Suppressor macrophage (primary cell): ENCODE measurements at regions not wholly inside any gene's neighbourhood (a gene's known extent, or its start where the extent isn't known, plus 50 kb on each side); places are given as distances from the start of the nearest gene placed in this dataset.
"Not testable (repeated sequence)": the region's sequence is repeated elsewhere in the genome, so short reads cannot be mapped to it uniquely, and the experiment has no call there.

Source experiments
- DNase-seq, 4 experiments: peaks; one replicate each; pipeline ENCODE4 v3.0.0-alpha.2; 2020 to 2022

DNA sequence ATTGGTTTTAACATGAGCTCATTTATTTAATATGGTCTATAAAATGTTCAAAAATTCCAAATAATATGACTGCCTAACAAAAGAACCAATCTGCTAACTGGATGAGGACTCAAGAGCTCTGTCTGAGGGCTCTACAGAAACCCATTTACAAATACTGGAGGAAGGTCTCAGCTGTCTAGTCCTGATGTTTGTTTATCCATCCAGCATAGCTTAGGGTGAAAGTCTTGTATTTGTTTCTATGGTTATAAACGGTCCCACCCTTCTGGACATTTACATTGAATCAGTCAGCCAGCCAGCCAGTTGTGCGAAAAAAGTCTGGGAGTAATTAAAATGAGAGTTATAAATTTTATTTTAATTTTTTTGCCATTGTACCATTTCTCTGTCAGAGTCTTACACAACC lies 220.7 kb downstream of the BMP4 start:
- DNase-seq = no peak

DNA sequence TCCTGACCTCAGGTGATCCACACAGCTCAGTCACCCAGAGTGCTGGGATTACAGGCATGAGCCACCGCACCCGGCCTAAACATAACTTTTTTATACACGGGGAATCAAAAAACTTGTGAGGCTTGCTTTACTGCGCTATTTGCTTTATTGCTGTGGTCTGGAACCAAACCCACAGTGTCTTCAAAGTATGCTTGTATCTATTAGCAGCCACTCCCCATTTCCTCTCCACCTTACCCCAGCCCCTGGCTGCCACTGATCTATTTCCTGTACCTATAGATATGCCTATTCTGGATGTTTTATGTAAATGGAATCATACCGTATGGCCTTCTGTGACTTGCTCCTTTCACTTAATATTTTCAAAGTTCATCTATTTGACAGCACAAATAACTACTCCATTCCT lies 233.4 kb downstream of the BMP4 start:
- no peak for DNase-seq

DNA sequence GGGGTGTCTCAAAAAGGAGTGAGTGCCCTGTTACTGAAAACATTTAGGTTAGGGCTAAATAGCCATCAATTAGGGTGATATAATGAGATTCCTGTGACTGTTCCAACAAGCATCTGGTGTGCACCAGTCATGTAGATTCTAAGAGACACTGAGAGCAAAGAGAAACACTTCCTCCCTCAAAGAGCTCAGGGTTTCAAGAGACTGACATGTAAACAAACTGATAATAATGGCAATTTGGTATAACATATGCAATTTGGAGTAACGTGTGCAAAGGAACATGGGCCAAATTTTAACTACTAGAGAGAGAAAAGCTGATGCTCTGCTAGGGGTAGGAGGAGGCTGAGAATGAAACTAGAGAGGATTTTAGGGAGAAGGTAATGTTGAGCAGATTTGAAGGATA lies 237.1 kb downstream of the BMP4 start:
- no peak for DNase-seq

DNA sequence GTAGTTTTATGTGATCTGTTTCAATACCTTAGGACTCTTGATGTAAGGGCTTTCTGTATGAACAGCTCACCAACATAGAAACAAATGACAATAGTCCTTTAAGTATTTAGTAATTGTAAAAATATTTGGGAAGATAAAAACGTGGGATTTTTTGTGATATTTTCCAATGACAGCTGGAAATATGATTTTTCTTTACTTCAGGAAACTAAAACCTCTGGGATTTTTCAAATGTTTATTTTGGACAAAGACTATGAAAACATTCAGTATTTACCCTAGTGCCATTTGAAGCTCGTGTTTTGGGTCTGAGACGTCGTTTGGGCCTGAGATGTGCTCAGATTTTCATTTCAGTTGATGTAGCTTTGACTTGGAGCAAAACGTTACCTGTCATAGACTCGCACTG lies 240.0 kb downstream of the BMP4 start:
- no peak for DNase-seq

DNA sequence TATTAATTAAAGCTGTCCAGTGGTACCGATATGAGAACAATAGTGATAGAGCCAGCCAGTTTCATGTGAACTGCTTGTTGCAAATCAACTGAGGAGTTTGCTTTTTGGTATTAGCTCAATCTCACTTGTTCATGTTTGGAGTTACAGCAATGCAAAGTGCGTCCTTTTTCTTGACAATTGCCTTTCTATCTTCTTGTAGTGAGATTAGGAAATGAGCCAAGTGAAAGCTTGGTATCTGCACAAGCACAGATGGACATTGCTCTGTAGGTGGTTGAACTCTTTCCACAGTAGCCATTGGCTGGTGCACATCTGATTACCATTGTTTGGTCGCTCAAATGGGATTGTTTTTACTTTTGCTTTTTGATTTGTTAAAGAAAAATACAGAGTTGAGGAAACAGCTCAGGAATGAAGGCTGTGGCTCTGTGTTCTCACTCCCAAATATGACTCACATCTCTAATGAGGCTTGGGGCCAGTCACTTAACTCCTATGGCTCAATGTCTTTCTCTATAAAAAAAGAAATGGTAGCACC lies 241.4 kb downstream of the BMP4 start:
- DNase-seq = no peak

DNA sequence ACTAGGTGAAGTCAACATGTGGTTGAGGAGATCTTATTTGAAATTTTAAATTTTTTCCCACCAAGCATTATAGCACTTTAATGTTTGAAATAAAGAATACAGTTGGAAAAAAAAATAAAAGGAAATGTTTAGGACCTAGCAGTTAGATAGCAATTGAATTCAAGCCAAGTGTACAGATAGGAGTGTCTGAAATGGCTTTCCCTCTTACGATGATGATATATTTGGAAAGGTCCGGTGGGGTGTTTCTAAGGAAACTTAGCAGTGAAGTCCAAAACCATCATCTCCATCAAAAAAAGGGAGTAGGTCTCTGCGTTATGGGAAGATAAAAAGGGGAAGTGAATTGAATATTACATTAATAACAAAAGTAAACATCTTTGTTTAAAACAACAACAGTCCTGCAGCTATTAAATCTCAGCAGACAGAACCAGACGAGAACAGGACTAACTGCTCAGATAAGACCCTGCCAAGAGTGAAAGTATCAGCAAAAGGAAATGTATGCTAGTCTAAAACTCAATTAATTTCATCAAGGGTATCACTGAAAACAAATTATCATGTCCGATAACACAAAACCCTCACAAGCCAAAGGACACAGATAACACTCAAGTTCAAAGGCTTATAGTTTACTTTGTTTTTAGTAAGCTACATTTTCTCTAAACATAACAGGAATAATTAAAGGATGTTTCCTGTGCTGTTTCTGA lies 242.0 kb downstream of the BMP4 start:
- no peak for DNase-seq

DNA sequence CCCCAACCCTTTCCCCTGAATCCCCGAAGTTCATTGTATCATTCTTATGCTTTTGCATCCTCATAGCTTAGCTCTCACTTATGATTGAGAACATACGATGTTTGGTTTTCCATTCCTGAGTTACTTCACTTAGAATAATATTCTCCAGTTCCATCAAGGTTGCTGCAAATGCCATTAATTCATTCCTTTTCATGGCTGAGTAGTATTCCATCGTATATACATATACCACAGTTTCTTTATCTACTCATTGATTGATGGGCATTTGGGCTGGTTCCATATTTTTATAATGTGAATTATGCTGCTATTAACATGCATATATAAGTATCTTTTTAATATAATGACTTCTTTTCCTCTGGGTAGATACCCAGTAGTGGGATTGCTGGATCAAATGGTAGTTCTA lies 243.7 kb downstream of the BMP4 start:
- not testable (repeated sequence) for DNase-seq

DNA sequence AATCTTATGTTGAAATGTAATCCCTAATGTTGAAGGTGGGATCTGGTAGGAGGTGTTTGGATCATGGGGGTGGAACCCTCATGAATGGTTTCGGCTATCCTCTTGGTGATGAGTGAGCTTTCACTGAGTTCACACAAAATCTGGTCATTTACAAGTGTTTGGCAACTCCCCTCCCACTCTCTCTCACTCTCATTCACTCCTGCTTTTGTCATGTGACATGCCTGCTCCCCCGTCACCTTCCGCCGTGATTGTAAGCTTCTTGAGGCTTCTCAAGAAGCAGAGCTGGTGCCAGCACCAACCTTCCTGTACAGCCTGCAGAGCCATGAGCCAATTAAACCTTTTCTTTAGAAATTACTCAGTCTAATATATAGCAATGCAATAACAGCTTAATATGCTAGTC lies 245.4 kb downstream of the BMP4 start:
- DNase-seq = no peak

DNA sequence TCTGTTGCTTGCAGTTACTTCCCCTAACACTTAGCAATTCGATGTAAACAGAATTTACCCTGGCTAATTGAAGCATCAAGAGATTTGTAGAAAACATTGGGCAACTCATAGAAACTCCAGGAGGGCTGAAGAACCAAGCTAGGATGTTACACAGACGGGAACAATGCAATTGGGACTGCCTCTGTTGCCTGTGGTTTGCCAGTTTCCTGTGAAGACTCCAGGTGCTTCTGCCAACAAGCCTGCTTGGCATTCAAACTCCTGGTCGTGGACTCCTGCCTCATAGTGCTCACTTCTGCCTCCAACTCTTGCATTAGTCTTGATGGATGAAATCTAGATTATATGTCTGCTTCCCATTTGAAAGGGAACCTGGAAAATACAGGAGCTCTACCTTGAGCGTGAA lies 246.0 kb downstream of the BMP4 start:
- no peak for DNase-seq

DNA sequence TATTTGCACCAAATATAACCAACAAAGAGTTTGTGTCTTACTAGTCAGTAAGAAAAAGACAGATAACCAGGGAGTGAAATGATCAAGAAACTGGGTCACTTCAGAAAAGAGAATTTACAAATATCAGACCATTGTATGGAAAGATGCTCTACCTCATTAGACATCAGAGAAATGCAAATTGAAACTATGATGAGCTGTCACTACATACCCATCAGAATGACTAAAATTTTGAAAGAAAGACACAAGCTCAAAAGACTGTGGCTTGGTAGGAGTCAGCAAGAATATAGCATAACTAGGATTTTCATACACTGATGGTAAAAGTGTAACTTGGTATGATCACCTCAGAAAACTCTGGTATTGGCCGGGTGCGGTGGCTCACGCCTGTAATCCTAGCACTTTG lies 247.2 kb downstream of the BMP4 start:
- DNase-seq = no peak

DNA sequence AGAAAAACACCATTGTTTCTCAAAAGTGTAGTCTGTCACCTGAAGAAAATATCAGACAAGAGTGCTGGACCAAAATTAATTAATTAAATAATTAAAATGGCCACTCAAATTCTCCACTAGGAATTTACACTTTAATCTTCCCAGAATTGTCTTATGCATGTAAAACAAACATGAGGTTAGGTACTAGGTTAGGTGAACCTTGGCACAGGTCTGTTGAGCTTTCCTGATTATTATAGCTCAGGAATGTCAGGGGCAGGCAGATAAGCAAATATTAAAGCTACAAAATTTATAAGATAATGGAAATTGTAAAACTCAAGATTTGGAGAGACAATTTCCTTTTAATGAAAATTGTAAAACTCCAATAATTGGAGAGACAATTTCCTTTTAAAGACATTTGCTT lies 253.2 kb downstream of the BMP4 start:
- DNase-seq = no peak

DNA sequence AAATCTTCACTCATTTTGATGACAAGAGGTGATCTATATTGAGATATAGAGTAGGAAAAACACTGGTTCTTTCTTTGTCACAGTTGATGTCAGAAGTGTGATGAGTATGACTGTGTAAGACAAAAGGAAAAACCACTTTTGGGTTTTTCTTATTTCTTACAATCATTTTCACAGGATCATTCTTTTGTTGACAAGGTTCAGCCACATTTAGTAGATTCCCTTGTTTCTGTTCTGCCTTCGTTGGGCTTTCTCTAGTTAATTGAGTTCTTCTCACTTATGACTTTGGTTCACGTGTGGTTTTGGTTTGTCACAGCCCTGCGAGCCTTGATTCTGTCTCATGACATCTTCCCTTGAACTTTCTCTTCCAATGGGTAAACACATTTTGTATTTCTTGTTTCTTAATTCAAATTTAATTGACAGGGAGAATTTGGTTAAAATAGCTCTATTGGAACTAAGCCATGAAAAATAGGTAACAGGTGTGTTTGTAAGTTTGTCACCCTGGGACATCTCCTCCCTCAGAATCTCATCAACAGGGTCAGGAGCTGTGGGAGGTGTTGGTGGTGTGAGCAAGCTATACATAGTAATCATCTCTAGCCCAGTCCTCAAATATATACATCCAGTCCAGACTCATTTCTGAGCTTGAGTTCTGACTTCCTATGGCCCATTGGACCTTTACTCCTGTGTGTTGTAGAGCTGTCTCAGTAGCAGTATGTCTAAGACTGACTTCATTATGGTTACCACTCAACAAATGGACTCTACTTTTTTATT lies 255.3 kb downstream of the BMP4 start:
- DNase-seq = no peak

DNA sequence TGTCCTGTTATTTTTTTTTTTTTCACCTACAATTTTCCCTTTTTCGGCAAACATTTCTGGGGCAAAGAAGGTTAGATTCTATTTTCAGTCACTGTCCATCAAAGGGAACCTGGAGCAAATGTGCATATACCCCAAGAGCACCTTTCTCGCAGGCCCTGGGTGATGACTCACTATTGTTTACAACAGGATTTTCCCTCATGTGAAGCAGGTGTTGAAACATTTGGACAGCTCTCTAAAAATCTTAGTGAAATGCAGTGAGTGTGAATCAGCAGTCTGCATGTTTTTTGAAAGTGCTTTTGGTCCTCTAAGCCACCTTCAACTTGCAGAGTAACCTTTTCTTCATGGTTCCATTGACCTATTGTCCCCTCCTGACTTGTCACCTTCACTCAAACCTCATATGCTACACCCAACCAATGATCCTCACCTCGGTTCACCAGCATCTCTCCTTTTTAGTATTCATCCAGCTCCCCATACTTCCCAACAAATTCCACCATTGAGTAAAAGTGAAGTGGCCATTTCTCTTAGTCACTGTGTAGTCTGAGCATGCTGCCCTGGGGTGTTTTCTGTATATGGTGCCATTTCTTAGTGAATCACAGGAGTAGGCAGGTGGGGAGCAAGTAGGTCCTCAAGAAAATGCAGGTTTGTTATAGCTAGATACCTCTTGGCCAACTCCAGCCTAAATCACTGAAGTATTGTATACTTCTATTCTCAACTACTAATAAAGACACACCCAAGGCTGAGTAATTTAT lies 260.2 kb downstream of the BMP4 start:
- DNase-seq = no peak

DNA sequence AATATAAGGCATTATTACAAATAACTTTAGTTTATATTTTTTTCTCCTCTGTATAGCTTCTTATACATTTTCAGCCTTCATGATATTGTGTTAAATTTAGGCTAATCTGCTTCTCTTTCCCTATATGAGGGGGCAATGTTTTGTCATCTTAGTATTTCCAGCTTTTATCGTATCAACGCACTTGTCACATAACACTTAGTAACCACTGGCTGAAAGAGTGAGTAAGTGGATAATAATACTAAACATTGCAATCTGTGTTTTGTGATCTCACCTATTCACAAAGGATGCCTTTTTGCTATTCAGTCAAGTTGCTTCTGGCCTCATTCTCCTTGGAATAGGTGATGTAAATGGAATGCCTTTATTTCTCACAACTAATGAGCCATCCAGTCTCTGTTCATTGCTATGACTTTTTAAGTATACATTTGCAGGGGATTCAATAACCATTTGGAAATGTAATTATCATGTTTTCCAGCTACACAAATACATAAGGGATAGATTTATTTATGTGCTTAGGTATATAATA lies 260.9 kb downstream of the BMP4 start:
- DNase-seq = no peak

DNA sequence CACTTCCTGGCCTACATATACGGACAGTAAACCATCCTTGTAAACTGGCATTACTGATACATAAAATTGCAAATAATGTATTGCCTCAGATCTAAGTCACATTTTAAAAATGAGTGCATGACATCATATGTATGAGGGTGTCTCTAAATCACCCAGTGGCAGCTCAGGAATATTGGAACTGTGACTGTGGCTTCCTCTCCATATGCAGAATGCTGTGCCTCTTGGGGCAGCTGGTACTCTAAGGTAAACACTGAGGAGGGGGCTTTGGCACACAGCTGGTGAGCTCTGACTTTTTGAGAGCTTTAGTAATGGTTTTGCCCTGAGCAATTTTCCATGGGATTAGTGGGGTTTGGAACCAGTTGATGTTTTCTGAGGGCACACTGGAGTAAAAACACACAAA lies 263.7 kb downstream of the BMP4 start:
- DNase-seq = no peak

DNA sequence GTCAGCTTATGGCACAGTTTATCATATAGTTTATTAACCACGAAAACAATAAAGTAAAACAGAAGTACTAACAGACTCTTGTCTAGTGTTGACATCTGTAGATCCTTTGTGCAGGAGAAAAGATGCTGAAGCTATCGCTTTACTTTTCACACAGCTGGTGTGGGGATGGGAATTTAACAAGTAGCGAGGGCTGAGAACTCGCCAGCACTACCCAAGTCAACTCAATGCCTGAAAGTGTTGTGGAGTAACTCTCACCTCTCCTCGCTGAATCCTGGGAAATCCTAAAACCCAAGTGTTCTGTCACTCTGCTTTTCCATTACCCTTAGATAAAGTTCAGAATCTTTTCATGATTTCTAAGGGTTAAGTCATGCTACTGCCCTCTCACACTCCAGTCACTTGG lies 264.2 kb downstream of the BMP4 start:
- DNase-seq = no peak

DNA sequence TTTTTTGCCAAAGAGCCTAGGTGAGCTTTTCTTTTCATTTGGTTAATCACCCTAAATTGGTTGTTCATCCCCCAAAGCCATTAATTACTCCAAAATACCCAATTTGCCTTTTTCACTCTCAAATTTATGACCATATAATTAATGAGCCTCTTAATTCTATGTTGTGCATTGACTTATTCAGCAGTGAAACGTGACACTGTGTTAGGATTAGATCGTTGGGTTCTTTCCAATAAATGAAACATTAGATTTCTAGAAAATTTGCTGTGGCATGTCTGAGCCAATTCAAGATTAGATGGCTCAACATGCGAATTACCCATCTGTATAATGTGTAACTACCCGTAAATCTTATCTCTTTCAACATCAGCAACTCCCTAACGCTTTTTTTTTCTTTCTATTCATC lies 273.4 kb downstream of the BMP4 start:
- DNase-seq = no peak

DNA sequence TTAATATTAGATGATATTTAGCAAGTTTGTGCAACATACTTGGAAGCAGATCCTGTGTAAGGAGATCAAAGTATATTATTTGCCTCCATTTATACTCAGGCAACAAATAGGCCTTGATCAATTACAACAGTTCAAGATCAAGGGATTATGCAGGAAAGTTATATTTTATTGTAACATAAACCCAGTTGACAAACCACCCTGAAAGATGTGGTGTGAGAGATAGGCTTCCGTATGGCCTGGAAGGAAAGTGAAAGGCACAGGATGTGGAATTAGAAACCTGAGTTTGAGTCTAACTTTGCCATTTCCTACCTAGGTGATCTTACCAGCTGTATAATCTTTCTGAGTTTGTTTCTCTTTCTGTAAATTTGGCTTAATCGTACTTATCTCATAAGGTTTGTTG lies 284.1 kb downstream of the BMP4 start:
- no peak for DNase-seq

DNA sequence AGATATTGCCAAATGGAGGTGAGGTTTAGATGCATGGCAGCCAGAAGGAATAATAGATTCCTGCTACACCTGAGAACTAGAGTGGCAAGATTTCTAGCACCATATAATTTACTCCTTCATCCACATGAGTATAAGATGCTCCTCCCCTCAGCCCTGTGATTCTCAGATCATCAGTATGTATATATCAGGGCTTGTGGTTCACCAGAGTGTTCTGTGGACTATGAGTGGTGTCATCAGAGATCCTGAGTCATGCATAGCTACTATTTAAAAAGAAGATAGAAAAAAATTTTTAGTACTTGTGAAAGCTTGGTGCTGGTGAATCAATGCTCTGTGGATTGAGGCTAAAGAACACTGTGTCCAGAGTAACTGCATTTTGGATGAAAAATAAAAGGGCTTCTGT lies 285.9 kb downstream of the BMP4 start:
- DNase-seq = no peak

DNA sequence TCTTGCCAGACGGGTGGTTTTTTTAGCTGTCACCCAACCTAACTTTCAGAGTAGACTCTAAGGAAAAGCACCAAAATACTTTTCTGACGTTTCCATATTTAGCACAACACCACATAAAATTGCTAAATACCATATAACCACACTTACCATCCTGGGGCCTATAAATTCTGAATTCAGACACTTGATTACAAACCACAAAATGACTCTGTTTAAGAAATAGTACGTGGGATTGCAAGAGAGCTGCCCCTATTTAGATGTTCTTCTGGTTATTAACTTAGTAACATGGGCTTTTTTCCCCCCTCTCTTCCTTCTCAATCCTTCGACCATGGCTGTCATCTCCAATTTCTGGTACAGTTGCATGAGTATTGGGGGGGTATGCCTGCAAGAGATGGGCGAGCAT lies 287.7 kb downstream of the BMP4 start:
- DNase-seq = no peak

DNA sequence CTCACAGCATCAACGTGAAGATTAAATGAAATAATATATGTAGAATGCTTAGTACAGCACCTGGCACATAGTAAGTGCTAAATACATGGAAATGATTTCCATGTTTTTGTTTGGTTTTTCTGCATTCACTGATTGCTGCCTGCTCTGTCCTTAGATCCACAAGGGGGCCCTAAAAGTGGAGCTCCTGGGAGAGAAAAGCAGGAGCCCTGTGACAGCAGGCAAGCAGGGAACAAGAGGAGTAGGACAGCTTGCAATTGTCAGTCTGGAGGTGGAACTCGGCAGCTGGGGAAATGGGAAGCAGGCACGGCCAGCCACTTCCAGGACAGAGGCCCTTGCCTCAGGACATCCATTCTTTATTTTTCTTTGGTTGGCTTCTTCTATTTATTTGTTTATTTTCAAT lies 292.9 kb downstream of the BMP4 start:
- no peak for DNase-seq

DNA sequence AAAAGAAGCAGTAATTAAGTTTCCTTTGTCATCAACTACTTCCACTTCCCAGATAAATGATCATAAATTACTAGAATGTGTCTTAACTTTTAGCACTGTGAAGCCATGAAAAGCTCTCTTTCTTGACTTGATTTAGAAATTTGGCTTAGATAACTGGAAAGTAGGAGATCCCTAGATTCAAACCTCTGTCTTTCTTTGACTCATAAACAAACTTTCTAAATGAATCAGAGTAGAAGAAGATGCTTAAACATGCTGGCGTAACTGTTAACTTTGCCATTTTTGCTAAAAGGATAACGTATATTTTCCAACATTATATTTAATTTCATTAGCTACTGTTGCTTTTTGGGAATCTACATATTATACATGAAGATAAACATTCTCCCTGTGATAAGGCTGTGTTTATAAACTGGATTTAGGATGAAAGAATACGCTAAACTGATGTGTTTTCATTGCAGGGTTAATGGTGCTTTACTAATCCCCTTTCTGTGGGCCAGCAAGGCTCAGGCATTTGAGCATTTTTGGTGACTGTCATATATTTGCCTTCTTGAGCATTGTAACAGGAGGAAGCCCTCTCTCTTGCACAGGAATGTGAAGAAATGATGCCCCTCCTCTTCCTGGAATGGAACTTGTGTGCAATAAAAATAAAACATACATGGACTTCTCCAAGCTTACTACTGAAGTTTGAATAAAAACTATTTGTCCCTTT lies 301.4 kb downstream of the BMP4 start:
- no peak for DNase-seq

DNA sequence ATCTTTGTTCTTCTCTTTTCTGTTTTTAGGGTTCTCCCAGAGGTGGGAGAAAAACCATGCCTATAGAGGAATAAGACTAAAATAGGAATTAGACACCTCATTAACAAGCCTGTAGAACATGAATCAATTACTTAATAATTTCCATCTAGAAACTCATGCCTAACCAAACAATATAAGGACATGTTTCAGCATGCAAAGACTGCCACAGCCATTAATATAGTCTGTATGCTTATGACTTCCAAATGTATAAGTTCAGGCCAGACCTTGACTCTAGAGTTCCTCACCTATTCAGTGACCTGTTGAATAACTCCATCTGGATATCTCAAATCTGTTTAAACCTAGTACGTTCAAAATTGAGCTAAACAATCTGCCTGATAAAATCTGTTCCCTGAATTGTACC lies 304.6 kb downstream of the BMP4 start:
- DNase-seq = no peak
